ENCODE measurements at regions not wholly inside any gene's neighbourhood (a gene's known extent, or its start where the extent isn't known, plus 50 kb on each side); places are given as distances from the start of the nearest gene placed in this dataset.

DNA sequence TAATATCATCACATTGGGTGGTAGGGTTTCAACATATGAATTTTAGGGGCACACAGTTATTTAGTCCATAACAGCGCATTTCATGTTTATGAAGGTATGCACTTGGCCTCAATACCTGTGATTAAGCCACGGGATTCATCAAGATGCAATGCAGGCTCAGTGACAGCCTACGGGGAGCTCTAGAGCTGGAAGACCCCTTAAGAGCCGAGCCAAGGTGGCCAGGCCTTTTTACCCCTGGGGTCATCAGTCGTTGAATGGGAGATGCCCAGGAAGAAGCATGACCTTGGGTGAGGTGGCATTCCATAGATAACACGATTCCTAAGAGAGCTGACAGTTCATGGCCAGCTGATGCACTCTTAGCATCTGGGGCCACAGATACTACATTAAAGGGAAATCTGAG, 380.0 kb downstream of the ZNF536 start:
- no peak for TF ChIP-seq EZH2phosphoT487 (IDR thresholded peaks at IDR 0.05; ENCODE audit: low read depth, severe bottlenecking, unreplicated experiment)
- TF ChIP-seq CTCF (IDR thresholded peaks at IDR 0.05; ENCODE audit: poor library complexity) = no peak

All from hepatocyte (in vitro differentiated cells).